CD4-positive, alpha-beta T cell treated with Interferon gamma for 1 hour (primary cell): ENCODE measurements at regions not wholly inside any gene's neighbourhood (a gene's known extent, or its start where the extent isn't known, plus 50 kb on each side); places are given as distances from the start of the nearest gene placed in this dataset.

ENCODE experiments used
- DNase-seq: peaks from one replicate; pipeline ENCODE4 v3.0.0-alpha.2; 2020

DNA sequence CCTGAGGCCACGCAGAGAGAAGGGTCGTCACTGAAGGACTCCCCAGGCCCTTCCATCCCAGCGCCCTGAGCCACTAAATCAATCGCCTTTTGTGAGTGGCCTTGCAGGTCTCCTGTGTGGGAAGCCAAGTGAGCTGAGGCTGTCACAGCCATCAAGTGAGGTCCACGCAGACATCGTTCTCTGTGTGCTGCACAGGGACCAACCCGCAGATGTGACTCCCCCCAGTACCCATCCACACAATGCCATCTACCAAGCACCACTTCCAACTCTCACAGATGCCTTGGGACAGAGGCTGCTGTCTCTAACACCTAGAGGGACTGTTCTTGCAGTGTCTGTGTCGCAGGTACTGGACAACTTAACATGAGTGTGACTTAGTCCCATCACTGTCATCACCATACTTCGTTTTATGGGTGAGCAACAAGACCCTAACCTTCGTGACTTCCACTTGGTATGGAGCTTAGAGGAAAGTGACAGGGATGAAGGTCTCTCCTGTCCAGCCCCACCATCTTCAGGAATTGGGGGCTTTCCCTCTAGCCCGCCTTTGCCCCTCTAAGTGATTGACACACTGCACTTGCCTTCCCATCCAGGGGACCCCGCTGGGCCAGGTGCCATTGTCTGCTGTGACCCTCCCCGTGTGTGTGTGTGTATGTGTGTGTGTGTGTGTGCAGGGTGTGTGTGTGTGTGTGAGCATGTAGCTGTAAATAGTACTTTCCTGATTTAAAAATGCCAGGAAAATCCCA, 51.4 kb upstream of the TMEM72 start:
- no peak for DNase-seq

DNA sequence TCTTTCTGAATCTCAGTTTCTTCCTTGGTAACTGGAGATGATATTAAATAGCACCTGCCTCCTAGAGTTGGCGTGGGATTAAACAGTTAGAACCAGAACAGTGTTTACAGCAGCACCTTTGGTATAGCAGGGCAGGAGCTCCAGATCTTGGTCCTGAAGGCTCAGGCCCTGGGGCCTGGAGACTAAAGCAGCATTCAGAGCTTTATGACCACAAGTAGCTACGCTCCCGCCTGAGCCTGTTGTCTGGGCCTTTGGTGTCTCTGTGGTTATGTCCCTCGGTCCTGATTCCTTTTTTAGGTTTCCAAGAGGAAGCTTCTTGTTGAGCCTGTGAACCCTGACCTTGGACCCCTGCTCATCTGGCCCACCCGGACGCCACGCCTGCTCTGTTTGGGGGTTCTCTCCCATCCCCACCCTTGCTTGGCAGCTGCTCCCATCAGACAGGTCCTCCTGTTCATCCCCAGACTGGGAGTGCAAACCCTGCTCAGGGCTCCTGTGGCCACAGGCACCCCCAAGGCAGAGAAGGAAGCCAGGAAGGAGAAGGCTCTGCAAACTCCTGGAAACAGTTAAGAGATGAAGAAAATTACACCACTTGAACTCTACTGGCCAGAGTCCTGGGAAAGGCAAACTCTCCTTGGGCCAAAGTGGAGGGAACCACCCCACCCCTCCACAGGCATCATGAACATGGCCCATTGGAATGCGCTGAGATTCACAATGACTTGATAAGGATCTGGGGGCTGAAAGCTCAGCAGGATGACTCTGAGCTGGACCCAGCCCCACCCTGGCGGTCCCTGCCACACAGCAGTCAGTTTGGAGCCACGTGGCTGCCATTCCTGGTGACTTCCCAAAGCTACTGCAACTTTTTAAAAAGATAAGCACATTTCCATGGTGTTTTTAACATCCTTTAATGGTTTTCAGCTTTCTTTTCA, 50.1 kb upstream of the TMEM72 start:
- DNase-seq = no peak
